H1 (cell line): ENCODE measurements at regions not wholly inside any gene's neighbourhood (a gene's known extent, or its start where the extent isn't known, plus 50 kb on each side); places are given as distances from the start of the nearest gene placed in this dataset.

Experiments used
- CTCF ChIA-PET: fragments of 300-600 bp; sonication (Branson Sonifier 250); formaldehyde crosslinking; loops from one replicate; lab custom pipeline; 2021; ENCODE audit not compliant: partially characterized antibody; lab: Charles Lee
- POLR2A ChIA-PET: fragments of 300-600 bp; sonication (Branson Sonifier 250); formaldehyde crosslinking; loops from one replicate; lab custom pipeline; 2021; ENCODE audit warnings: inconsistent platforms; ENCODE audit not compliant: partially characterized antibody; lab: Charles Lee
- DNase-seq, 2 experiments: peaks; one replicate each; pipeline versions ENCODE4 v3.0.0 to v3.0.0-alpha.2; 2010 to 2022; ENCODE audit warnings: low spot score in 2 of 2, low read depth in 1 of 2, mixed read lengths in 1 of 2
- FAIRE-seq: peaks from 2 replicates; lab custom pipeline; 2011; peaks lifted over from hg19 to GRCh38; lab: Jason Lieb, UNC
- H2AFZ ChIP-seq: 2 replicates; pipeline ENCODE4 v1.8.1; 2012; ENCODE audit warnings: low read length, inconsistent platforms
- H2AK5ac ChIP-seq: 2 replicates; pipeline ENCODE4 v1.6.1; 2013; ENCODE audit warnings: low read depth, low read length
- H2BK120ac ChIP-seq: replicated peaks from 2 replicates; pipeline ENCODE3; 2013; ENCODE audit warnings: low read depth, low read length, inconsistent platforms
- H2BK12ac ChIP-seq: 2 replicates; pipeline ENCODE4 v1.6.1; 2013; ENCODE audit warnings: low read depth, low read length
- H2BK15ac ChIP-seq: 2 replicates; pipeline ENCODE4 v1.6.1; 2013; ENCODE audit warnings: low read length
- H2BK20ac ChIP-seq: 2 replicates; pipeline ENCODE4 v1.6.1; 2013; ENCODE audit warnings: low read length
- H2BK5ac ChIP-seq: 2 replicates; pipeline ENCODE4 v1.6.1; 2013; ENCODE audit warnings: low read depth, low read length
- H3K14ac ChIP-seq: 2 replicates; pipeline ENCODE4 v1.6.1; 2013; ENCODE audit warnings: inconsistent platforms; ENCODE audit not compliant: insufficient read length
- H3K18ac ChIP-seq: 2 replicates; pipeline ENCODE4 v1.6.1; 2013; ENCODE audit warnings: low read length; ENCODE audit errors: extremely low read depth
- H3K23ac ChIP-seq: 2 replicates; pipeline ENCODE4 v1.6.1; 2013; ENCODE audit warnings: inconsistent platforms; ENCODE audit not compliant: insufficient read length
- H3K23me2 ChIP-seq: 2 replicates; pipeline ENCODE4 v1.6.1; 2013; ENCODE audit warnings: low read depth, low read length
- H3K27ac ChIP-seq: 2 replicates; pipeline ENCODE4 v1.6.1; 2011; ENCODE audit warnings: low read depth, low read length, inconsistent platforms
- H3K27me3 ChIP-seq, 4 experiments: replicated peaks in 1 of 4; 1 replicate in 1 of 4; 2 replicates in 3 of 4; pipeline versions ENCODE4 v1.6.1 to v1.8.1; 2011 to 2013; ENCODE audit warnings: low read length in 3 of 4, mild to moderate bottlenecking in 3 of 4, inconsistent platforms in 2 of 4, mixed read lengths in 2 of 4, moderate library complexity in 1 of 4; ENCODE audit not compliant: control insufficient read depth in 3 of 4, insufficient read depth in 3 of 4; ENCODE audit errors: extremely low read depth in 1 of 4
- H3K36me3 ChIP-seq, 4 experiments: 2 replicates each; pipeline versions ENCODE4 v1.6.1 to v1.8.1; 2011 to 2013; ENCODE audit warnings: mild to moderate bottlenecking in 4 of 4, low read length in 3 of 4, moderate library complexity in 2 of 4, control low read depth in 1 of 4, inconsistent platforms in 1 of 4; ENCODE audit not compliant: insufficient read depth in 4 of 4, control insufficient read depth in 2 of 4
- H3K4ac ChIP-seq: replicated peaks from 2 replicates; pipeline ENCODE3; 2013; ENCODE audit warnings: low read length, low read depth, mixed read lengths, inconsistent platforms; ENCODE audit not compliant: insufficient read length
- H3K4me1 ChIP-seq, 4 experiments: replicated peaks in 1 of 4; 1 replicate in 1 of 4; 2 replicates in 3 of 4; pipeline versions ENCODE4 v1.6.1 to v1.8.1; 2011 to 2013; ENCODE audit warnings: low read length in 3 of 4, inconsistent platforms in 2 of 4, mixed read lengths in 1 of 4; ENCODE audit not compliant: insufficient read depth in 4 of 4, control insufficient read depth in 3 of 4
- H3K4me2 ChIP-seq, 2 experiments: 2 replicates each; pipeline versions ENCODE4 v1.6.1 to v1.8.1; 2011 to 2013; ENCODE audit warnings: low read depth in 2 of 2, low read length in 2 of 2, control low read depth in 1 of 2, inconsistent platforms in 1 of 2, mild to moderate bottlenecking in 1 of 2; ENCODE audit not compliant: insufficient read depth in 1 of 2
- H3K4me3 ChIP-seq, 4 experiments: fragments of 200-600, 300-600 bp in 1 of 4; sonication (generic), shearing (Covaris generic), sonication (Bioruptor Twin) in 1 of 4; 2 replicates each; pipeline versions ENCODE4 v1.5.1 to v1.8.1; 2011 to 2016; ENCODE audit warnings: low read length in 4 of 4, low read depth in 3 of 4, control low read depth in 2 of 4, inconsistent platforms in 2 of 4, mild to moderate bottlenecking in 2 of 4, mixed read lengths in 1 of 4, moderate library complexity in 1 of 4; ENCODE audit not compliant: insufficient read depth in 2 of 4; ENCODE audit errors: extremely low read depth in 1 of 4
- H3K56ac ChIP-seq: replicated peaks from 2 replicates; pipeline ENCODE3; 2013; ENCODE audit warnings: low read depth, mild to moderate bottlenecking, mixed read lengths, low read length, inconsistent platforms; ENCODE audit not compliant: insufficient read length
- H3K79me1 ChIP-seq: 2 replicates; pipeline ENCODE4 v1.6.1; 2013; ENCODE audit warnings: low read depth, low read length, control low read depth
- H3K79me2 ChIP-seq, 2 experiments: 2 replicates each; pipeline versions ENCODE4 v1.6.1 to v1.8.1; 2012 to 2013; ENCODE audit warnings: low read length in 2 of 2, mild to moderate bottlenecking in 2 of 2, inconsistent platforms in 1 of 2; ENCODE audit not compliant: insufficient read depth in 2 of 2, control insufficient read depth in 1 of 2
- H3K9ac ChIP-seq, 4 experiments: replicated peaks in 1 of 4; 1 replicate in 1 of 4; 2 replicates in 3 of 4; pipeline versions ENCODE4 v1.6.1 to v1.8.1; 2011 to 2013; ENCODE audit warnings: low read depth in 3 of 4, low read length in 3 of 4, control low read depth in 2 of 4, mild to moderate bottlenecking in 2 of 4, moderate library complexity in 2 of 4, inconsistent platforms in 1 of 4; ENCODE audit errors: extremely low read depth in 1 of 4
- H3K9me3 ChIP-seq, 2 experiments: 2 replicates each; pipeline versions ENCODE4 v1.6.1 to v1.8.1; 2012 to 2013; ENCODE audit warnings: mild to moderate bottlenecking in 2 of 2, moderate library complexity in 2 of 2, control low read depth in 1 of 2, inconsistent platforms in 1 of 2, low read depth in 1 of 2, low read length in 1 of 2, mixed read lengths in 1 of 2; ENCODE audit not compliant: insufficient read depth in 2 of 2
- H4K20me1 ChIP-seq, 2 experiments: replicated peaks in 1 of 2; 2 replicates each; pipeline versions ENCODE3 to v1.8.1; 2011 to 2013; ENCODE audit warnings: inconsistent platforms in 2 of 2, low read length in 2 of 2, mild to moderate bottlenecking in 1 of 2; ENCODE audit not compliant: insufficient read depth in 2 of 2, control insufficient read depth in 1 of 2
- H4K5ac ChIP-seq: 2 replicates; pipeline ENCODE4 v1.6.1; 2013; ENCODE audit warnings: low read length, low read depth, mixed read lengths, inconsistent platforms; ENCODE audit not compliant: insufficient read length
- H4K8ac ChIP-seq: 2 replicates; pipeline ENCODE4 v1.8.0; 2013; ENCODE audit warnings: mild to moderate bottlenecking, moderate library complexity, low read length, inconsistent platforms; ENCODE audit not compliant: insufficient read depth; ENCODE audit errors: extremely low read depth
- H4K91ac ChIP-seq: replicated peaks from 2 replicates; pipeline ENCODE3; 2013; ENCODE audit warnings: low read length, mixed read lengths, inconsistent platforms; ENCODE audit not compliant: insufficient read length
- CTBP2 ChIP-seq: IDR thresholded peaks from 2 replicates; pipeline ENCODE4 v1.7.0; 2011; ENCODE audit warnings: borderline replicate concordance, mild to moderate bottlenecking, moderate library complexity, mixed read lengths, low read length; ENCODE audit not compliant: insufficient read depth, insufficient read length
- GABPA ChIP-seq: IDR thresholded peaks from 2 replicates; pipeline ENCODE4 v1.6.1; 2011; ENCODE audit warnings: mild to moderate bottlenecking, low read length, moderate library complexity, borderline replicate concordance; ENCODE audit not compliant: insufficient read depth
- POLR2AphosphoS5 ChIP-seq: IDR thresholded peaks from 2 replicates; pipeline ENCODE4 v1.6.1; 2011; ENCODE audit warnings: low read depth, low read length
- TAF1 ChIP-seq: IDR thresholded peaks from 2 replicates; pipeline ENCODE4 v1.6.1; 2011; ENCODE audit warnings: mild to moderate bottlenecking, low read depth, low read length
- WGBS, 2 experiments: shearing (Covaris generic) in 1 of 2; methylation state at CpG; one replicate each; pipeline versions ENCODE4 v1.1.6 to v1.1.7; 2013 to 2015; ENCODE audit warnings: low lambda C conversion rate in 2 of 2, mixed read lengths in 2 of 2, inconsistent platforms in 1 of 2, low coverage in 1 of 2, missing lambda C conversion rate in 1 of 2; ENCODE audit not compliant: insufficient replicate concordance in 2 of 2, insufficient coverage in 1 of 2, insufficient read length in 1 of 2; ENCODE audit errors: extremely low coverage in 1 of 2, missing lambda C conversion rate in 1 of 2; 5-methylcytosine and 5-hydroxymethylcytosine counted together

GRCh38 chr5:166251786-166252185 is 2039.7 kb upstream of the WWC1 start:
- WGBS, 2 experiments: 95% methylated on average over 4 of the region's 4 CpGs; no CpG with 5 or more reads in 1 of the 2 experiments
- no peak overlapping the region for H3K4ac ChIP-seq
- H4K5ac ChIP-seq: no peak overlapping the region
- TF ChIP-seq GABPA (no peak), CTBP2 (no peak), TAF1 (no peak), POLR2AphosphoS5 (no peak)
- H2BK20ac ChIP-seq: no peak overlapping the region
- H2AFZ ChIP-seq: no peak overlapping the region
- FAIRE-seq (no peak), DNase-seq (no peak)
- H4K91ac ChIP-seq: no peak overlapping the region
- H2BK5ac ChIP-seq: no peak overlapping the region
- no peaks in the 10 kb centered on the region for H3K9me3 ChIP-seq
- H3K79me2 ChIP-seq: no peaks in the 10 kb centered on the region
- no peak overlapping the region for H3K14ac ChIP-seq
- no peak overlapping the region for H3K27ac ChIP-seq
- no peaks in the 10 kb centered on the region for H4K20me1 ChIP-seq
- no peaks in the 10 kb centered on the region for H3K4me1 ChIP-seq
- H3K23me2 ChIP-seq: no peaks in the 10 kb centered on the region
- no peak overlapping the region for H2AK5ac ChIP-seq
- H2BK12ac ChIP-seq: no peak overlapping the region
- no peak overlapping the region for H3K23ac ChIP-seq
- H3K56ac ChIP-seq: no peak overlapping the region
- H3K4me2 ChIP-seq: no peak overlapping the region
- POLR2A ChIA-PET: no interaction called here
- CTCF ChIA-PET: no interaction called here
- no peak overlapping the region for H3K4me3 ChIP-seq
- H2BK15ac ChIP-seq: no peak overlapping the region
- no peak overlapping the region for H2BK120ac ChIP-seq
- no peaks in the 10 kb centered on the region for H3K79me1 ChIP-seq
- H3K36me3 ChIP-seq: no peaks in the 10 kb centered on the region
- no peak overlapping the region for H4K8ac ChIP-seq
- H3K18ac ChIP-seq: no peak overlapping the region
- H3K27me3 ChIP-seq: no peaks in the 10 kb centered on the region
- H3K9ac ChIP-seq: no peak overlapping the region
